ENCODE measurements at regions not wholly inside any gene's neighbourhood (a gene's known extent, or its start where the extent isn't known, plus 50 kb on each side); places are given as distances from the start of the nearest gene placed in this dataset.

DNA sequence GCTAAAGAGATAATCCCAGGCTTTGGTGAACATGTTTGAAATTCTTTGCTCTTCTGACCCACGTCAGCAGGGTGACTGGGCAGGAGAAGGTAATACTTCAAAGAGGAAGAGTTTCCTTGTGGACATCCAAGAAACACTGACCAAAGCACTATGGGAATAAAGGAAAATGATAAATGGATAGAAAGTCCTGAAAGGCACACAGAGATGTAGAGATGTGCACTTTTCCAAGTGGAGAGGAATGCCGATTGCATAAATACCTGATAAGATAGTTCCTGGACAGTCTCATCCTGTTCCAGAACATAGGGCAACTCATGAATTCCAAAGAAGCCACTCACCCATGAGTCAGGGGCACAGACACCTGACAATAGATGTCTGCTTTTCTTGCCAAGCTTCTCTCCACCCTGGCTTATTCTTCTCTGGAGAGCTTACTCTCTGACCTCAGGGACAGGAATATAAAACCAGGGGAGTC lies 191.3 kb upstream of the FOXA2 start (continued):
- no peak for TF ChIP-seq HOXB13 (CRISPR knock-in tag; IDR thresholded peaks at IDR 0.05; ENCODE audit: low read depth)
- no peak for TF ChIP-seq MYC (IDR thresholded peaks at IDR 0.05; ENCODE audit: borderline replicate concordance, low read length)
- no peak for TF ChIP-seq EHMT2 (IDR thresholded peaks at IDR 0.05; ENCODE audit: low read depth)
- no peak for TF ChIP-seq SREBF2 (IDR thresholded peaks at IDR 0.05)
- TF ChIP-seq, protein P1, sequence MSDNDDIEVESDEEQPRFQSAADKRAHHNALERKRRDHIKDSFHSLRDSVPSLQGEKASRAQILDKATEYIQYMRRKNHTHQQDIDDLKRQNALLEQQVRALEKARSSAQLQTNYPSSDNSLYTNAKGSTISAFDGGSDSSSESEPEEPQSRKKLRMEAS (IDR thresholded peaks at IDR 0.05): peak; percentile 46; the same call in 1 of the 2 replicates
- no peak for TF ChIP-seq CBX2 (IDR thresholded peaks at IDR 0.05; ENCODE audit: borderline replicate concordance, low read depth)

DNA sequence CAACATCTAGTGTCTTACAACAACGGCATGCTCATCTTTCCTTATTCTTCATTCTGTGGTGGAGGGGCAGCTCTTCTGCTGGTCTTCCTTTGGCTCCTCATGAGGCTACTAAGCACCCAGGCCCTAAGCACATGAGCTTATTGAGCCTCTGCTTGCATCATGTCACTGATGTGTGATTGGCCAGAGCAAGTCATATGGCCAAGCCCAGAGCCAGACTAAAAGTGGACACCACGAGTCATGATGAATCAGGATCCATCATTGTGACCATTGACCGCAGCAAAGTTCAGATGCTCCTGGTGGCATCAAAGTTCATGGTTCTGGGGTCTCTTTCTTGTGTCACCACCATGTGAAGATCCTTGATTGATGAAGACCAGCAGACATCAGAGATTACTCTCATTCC lies 192.0 kb upstream of the FOXA2 start:
- Histone ChIP-seq H3K4me2 (peak overlapping the region; percentile 42), H3K4me1 (peaks cover 65% of the 10 kb centered on the region), H3K9me3 (peaks cover 25% of the 10 kb centered on the region), H3K4me3 (no peak overlapping the region), H3K27ac (peak overlapping the region; percentile 92 to 98)
- CTCF ChIA-PET: interaction anchor here (0.5 to 5.8 kb wide), 13 partner anchors 11 to 582 kb away, joined by 3 to 78 read pairs (median 5); partner anchors contain the start of gene THBD
- POLR2A ChIA-PET: interaction anchor here (0.9 to 3.0 kb wide), 12 partner anchors 13 to 574 kb away, joined by 3 to 29 read pairs (median 5); partner anchors contain the start of genes NXT1 and THBD
- ATAC-seq: peak; percentile 7 to 12; a peak in 3 of 6 replicates
- WGBS (ENCODE audit: missing lambda C conversion rate): 74% methylated on average over 3 of the region's 3 CpGs
- DNase-seq (ENCODE audit: low read depth in 1 of 2, low spot score in 1 of 2): peak in 1 of 2 experiments; percentile 70
- FAIRE-seq: no peak
- TF ChIP-seq FOSL2 (IDR thresholded peaks at IDR 0.05): no peak
- TF ChIP-seq FOSL2 (CRISPR knock-in tag; IDR thresholded peaks at IDR 0.05): no peak
- TF ChIP-seq, protein P2, sequence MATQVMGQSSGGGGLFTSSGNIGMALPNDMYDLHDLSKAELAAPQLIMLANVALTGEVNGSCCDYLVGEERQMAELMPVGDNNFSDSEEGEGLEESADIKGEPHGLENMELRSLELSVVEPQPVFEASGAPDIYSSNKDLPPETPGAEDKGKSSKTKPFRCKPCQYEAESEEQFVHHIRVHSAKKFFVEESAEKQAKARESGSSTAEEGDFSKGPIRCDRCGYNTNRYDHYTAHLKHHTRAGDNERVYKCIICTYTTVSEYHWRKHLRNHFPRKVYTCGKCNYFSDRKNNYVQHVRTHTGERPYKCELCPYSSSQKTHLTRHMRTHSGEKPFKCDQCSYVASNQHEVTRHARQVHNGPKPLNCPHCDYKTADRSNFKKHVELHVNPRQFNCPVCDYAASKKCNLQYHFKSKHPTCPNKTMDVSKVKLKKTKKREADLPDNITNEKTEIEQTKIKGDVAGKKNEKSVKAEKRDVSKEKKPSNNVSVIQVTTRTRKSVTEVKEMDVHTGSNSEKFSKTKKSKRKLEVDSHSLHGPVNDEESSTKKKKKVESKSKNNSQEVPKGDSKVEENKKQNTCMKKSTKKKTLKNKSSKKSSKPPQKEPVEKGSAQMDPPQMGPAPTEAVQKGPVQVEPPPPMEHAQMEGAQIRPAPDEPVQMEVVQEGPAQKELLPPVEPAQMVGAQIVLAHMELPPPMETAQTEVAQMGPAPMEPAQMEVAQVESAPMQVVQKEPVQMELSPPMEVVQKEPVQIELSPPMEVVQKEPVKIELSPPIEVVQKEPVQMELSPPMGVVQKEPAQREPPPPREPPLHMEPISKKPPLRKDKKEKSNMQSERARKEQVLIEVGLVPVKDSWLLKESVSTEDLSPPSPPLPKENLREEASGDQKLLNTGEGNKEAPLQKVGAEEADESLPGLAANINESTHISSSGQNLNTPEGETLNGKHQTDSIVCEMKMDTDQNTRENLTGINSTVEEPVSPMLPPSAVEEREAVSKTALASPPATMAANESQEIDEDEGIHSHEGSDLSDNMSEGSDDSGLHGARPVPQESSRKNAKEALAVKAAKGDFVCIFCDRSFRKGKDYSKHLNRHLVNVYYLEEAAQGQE (IDR thresholded peaks at IDR 0.05): no peak
- TF ChIP-seq ZNF302 (CRISPR knock-in tag; IDR thresholded peaks at IDR 0.05): no peak
- TF ChIP-seq, protein P3, sequence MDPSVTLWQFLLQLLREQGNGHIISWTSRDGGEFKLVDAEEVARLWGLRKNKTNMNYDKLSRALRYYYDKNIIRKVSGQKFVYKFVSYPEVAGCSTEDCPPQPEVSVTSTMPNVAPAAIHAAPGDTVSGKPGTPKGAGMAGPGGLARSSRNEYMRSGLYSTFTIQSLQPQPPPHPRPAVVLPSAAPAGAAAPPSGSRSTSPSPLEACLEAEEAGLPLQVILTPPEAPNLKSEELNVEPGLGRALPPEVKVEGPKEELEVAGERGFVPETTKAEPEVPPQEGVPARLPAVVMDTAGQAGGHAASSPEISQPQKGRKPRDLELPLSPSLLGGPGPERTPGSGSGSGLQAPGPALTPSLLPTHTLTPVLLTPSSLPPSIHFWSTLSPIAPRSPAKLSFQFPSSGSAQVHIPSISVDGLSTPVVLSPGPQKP (IDR thresholded peaks at IDR 0.05; ENCODE audit: low read depth, low read length): no peak
- TF ChIP-seq, protein P4, sequence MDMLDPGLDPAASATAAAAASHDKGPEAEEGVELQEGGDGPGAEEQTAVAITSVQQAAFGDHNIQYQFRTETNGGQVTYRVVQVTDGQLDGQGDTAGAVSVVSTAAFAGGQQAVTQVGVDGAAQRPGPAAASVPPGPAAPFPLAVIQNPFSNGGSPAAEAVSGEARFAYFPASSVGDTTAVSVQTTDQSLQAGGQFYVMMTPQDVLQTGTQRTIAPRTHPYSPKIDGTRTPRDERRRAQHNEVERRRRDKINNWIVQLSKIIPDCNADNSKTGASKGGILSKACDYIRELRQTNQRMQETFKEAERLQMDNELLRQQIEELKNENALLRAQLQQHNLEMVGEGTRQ (IDR thresholded peaks at IDR 0.05): peak; percentile 75
- TF ChIP-seq FOXS1 (CRISPR knock-in tag; IDR thresholded peaks at IDR 0.05): no peak
- TF ChIP-seq, protein P1 (IDR thresholded peaks at IDR 0.05): peak; percentile 8; the same call in 1 of the 2 replicates
- TF ChIP-seq HOXA7 (CRISPR knock-in tag; IDR thresholded peaks at IDR 0.05): 0 out of 2 replicates have a peak, but pooled peaks have one; percentile 4
- TF ChIP-seq, protein P5, sequence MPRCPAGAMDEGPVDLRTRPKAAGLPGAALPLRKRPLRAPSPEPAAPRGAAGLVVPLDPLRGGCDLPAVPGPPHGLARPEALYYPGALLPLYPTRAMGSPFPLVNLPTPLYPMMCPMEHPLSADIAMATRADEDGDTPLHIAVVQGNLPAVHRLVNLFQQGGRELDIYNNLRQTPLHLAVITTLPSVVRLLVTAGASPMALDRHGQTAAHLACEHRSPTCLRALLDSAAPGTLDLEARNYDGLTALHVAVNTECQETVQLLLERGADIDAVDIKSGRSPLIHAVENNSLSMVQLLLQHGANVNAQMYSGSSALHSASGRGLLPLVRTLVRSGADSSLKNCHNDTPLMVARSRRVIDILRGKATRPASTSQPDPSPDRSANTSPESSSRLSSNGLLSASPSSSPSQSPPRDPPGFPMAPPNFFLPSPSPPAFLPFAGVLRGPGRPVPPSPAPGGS (IDR thresholded peaks at IDR 0.05): no peak
- no peak for TF ChIP-seq KDM5A (IDR thresholded peaks at IDR 0.05)
- TF ChIP-seq, protein P6, sequence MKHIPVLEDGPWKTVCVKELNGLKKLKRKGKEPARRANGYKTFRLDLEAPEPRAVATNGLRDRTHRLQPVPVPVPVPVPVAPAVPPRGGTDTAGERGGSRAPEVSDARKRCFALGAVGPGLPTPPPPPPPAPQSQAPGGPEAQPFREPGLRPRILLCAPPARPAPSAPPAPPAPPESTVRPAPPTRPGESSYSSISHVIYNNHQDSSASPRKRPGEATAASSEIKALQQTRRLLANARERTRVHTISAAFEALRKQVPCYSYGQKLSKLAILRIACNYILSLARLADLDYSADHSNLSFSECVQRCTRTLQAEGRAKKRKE (CRISPR knock-in tag; IDR thresholded peaks at IDR 0.05; ENCODE audit: low read depth): 0 out of 2 replicates have a peak, but pooled peaks have one; percentile 19
